ENCODE measurements at regions not wholly inside any gene's neighbourhood (a gene's known extent, or its start where the extent isn't known, plus 50 kb on each side); places are given as distances from the start of the nearest gene placed in this dataset.

DNA sequence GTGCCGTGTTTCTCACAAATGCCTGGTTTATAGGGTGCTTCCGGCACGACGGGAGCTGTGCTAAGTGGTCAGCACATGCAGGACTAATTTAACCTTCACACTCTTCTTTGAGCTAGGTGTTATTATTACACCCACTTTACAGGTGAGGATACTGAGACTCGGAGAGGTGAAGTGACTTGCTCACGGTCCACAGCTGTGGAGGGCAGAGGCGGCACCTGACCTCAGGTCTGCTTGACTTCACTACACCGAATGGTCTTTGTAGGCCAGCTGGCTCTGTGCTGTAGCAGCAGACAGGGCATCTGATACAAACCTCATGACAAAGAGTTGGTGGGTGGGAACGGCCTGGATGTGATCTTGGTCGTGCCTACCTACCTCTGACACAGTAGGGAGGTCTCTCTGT lies 102.0 kb upstream of the BOD1 start:
- H3K9me3 ChIP-seq (ENCODE audit: control insufficient read depth, low read length) = no peaks in the 10 kb centered on the region
- no peak overlapping the region for H3K27ac ChIP-seq (ENCODE audit: insufficient read depth, low read depth, low read length, poor library complexity, severe bottlenecking)
- no peaks in the 10 kb centered on the region for H3K36me3 ChIP-seq (ENCODE audit: control insufficient read depth, insufficient read depth, low read length)
- 88 to 89% methylated on average over 10 of the region's 10 CpGs for WGBS, 2 experiments
- peaks cover 5% of the 10 kb centered on the region for H3K4me1 ChIP-seq (ENCODE audit: control insufficient read depth, insufficient read depth, low read length)
- no peaks in the 10 kb centered on the region for H3K27me3 ChIP-seq (ENCODE audit: control insufficient read depth, insufficient read depth, low read length, poor library complexity, severe bottlenecking)
- H3K4me3 ChIP-seq (ENCODE audit: insufficient read depth, low read depth, low read length) = no peak overlapping the region

DNA sequence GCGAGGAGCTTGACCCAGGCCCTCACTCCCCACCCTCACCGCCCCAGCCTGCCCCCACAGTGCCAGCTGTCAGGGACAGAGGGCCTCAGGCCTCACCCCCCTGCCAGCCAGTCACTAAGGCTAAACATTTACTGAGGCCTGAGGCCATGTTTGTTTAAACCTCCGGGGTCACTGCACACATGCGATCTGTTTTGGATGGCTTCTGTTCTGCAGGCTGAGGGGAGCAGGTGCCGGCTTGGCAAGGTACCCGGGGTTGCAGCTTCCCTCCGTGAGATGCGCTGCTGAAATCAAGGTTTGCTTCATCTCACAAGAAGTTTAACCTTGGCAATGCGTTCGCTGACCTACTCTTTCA lies 103.3 kb upstream of the BOD1 start:
- Histone ChIP-seq H3K4me3 (ENCODE audit: insufficient read depth, low read depth, low read length) (no peak overlapping the region), H3K36me3 (ENCODE audit: control insufficient read depth, insufficient read depth, low read length) (no peaks in the 10 kb centered on the region), H3K27ac (ENCODE audit: insufficient read depth, low read depth, low read length, poor library complexity, severe bottlenecking) (no peak overlapping the region), H3K4me1 (ENCODE audit: control insufficient read depth, insufficient read depth, low read length) (peaks cover 5% of the 10 kb centered on the region), H3K27me3 (ENCODE audit: control insufficient read depth, insufficient read depth, low read length, poor library complexity, severe bottlenecking) (no peaks in the 10 kb centered on the region), H3K9me3 (ENCODE audit: control insufficient read depth, low read length) (no peaks in the 10 kb centered on the region)
- WGBS, 2 experiments = 71 to 74% methylated on average over 10 of the region's 10 CpGs

DNA sequence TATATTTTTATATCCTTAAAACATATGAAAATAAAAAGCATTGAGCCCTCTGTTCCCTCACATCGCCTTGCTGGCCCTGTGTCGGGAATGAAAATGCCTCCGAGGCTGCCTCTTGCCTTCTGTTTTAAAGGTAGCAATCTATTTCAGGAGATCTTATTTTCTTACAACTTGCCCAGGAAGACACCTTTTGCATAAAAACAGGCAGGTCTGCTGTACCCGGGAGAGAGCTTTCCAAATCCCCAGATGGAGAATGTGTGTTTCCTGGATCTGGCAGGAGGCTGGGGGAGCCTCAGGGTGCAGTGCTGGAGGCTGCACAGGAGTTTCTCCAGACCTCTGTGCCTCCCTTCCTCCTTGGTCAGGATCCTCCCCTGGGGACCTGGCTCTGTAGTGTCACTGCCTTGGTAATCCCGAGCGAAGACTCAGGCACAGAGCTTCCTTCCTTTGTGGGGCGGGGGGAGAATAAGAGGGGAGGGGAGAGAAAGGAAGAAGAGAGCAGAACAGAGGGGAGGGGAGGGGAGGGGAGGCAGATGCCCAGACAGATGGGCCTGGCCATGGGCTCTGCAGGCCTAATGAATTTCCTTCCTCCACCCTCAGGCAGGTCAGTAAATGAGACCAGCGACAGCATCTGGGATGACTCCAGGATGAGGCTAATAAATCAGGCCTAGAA lies 104.0 kb upstream of the BOD1 start:
- H3K27ac ChIP-seq (ENCODE audit: insufficient read depth, low read depth, low read length, poor library complexity, severe bottlenecking) = no peak overlapping the region
- no peaks in the 10 kb centered on the region for H3K27me3 ChIP-seq (ENCODE audit: control insufficient read depth, insufficient read depth, low read length, poor library complexity, severe bottlenecking)
- H3K4me1 ChIP-seq (ENCODE audit: control insufficient read depth, insufficient read depth, low read length) = peaks cover 5% of the 10 kb centered on the region
- H3K36me3 ChIP-seq (ENCODE audit: control insufficient read depth, insufficient read depth, low read length) = no peaks in the 10 kb centered on the region
- no peaks in the 10 kb centered on the region for H3K9me3 ChIP-seq (ENCODE audit: control insufficient read depth, low read length)
- H3K4me3 ChIP-seq (ENCODE audit: insufficient read depth, low read depth, low read length) = no peak overlapping the region
- 72 to 75% methylated on average over 8 of the region's 8 CpGs for WGBS, 2 experiments

DNA sequence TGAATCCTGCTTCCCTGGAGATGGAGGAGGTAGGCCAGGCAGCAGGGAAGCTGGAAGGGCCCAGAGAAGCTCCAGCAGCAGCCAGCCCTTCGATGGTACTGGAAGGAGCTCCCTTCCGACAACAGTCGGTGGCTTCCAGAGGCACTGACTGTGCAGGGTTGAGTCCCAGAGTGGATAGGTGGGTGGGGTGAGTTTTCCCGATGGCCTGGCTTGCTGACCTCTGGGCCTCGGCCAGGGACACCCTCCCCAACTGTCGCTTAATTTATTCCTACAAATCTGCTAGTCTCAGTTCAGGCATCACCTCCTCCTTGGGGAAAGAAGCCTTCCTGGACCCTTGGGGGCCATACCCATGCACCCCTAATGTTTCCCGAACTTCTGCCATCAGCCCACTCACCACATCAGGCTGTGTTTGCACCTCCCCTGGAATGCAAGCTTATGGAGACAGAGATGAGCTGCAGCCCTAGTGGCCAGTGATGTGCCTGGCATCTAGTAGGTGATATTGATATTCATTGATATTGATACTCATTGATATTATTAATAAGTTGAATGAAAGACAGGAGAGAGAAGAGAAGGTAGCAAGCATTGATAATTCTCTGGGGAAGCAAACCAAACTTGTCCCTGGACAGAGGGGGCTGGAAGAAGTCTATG lies 104.6 kb upstream of the BOD1 start:
- 90 to 93% methylated on average over 7 of the region's 7 CpGs for WGBS, 2 experiments
- Histone ChIP-seq H3K27ac (ENCODE audit: insufficient read depth, low read depth, low read length, poor library complexity, severe bottlenecking) (no peak overlapping the region), H3K27me3 (ENCODE audit: control insufficient read depth, insufficient read depth, low read length, poor library complexity, severe bottlenecking) (no peaks in the 10 kb centered on the region), H3K36me3 (ENCODE audit: control insufficient read depth, insufficient read depth, low read length) (no peaks in the 10 kb centered on the region), H3K9me3 (ENCODE audit: control insufficient read depth, low read length) (no peaks in the 10 kb centered on the region), H3K4me3 (ENCODE audit: insufficient read depth, low read depth, low read length) (no peak overlapping the region), H3K4me1 (ENCODE audit: control insufficient read depth, insufficient read depth, low read length) (peaks cover 5% of the 10 kb centered on the region)

DNA sequence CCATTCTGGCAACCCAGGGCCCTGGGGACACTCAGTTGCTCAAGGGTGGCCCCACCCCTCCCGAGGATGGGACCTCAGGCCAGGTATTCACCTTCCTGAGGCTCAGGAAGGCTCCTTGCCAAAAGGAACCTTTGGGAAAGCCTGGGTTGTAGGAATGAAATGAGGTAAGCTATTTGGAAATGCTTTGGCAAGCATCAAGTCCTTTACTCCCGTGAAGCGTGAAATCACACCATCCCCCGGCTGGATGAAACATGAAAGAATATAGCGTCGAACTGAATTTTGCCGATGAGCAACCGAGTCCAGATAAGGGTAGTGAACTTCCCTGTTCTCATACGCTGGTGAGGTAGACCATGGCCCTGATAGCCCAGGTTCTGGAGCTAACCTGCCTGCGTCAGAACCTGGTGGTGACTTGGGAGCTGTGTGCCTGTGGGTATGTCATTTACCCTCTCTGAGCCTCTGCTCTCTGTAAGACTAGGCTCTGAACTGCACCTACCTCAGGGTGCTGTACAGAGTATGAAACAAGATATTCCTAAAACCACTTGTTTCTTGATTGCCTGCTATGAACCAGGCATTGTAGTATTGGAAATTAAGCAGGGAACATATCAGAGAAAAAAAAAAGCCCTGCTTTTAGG lies 105.3 kb upstream of the BOD1 start:
- Histone ChIP-seq H3K4me3 (ENCODE audit: insufficient read depth, low read depth, low read length) (no peak overlapping the region), H3K4me1 (ENCODE audit: control insufficient read depth, insufficient read depth, low read length) (peaks cover 5% of the 10 kb centered on the region), H3K27me3 (ENCODE audit: control insufficient read depth, insufficient read depth, low read length, poor library complexity, severe bottlenecking) (no peaks in the 10 kb centered on the region), H3K36me3 (ENCODE audit: control insufficient read depth, insufficient read depth, low read length) (no peaks in the 10 kb centered on the region), H3K27ac (ENCODE audit: insufficient read depth, low read depth, low read length, poor library complexity, severe bottlenecking) (no peak overlapping the region), H3K9me3 (ENCODE audit: control insufficient read depth, low read length) (no peaks in the 10 kb centered on the region)
- 89% methylated on average over 10 of the region's 10 CpGs for whole genome bisulfite sequencing, 2 experiments

DNA sequence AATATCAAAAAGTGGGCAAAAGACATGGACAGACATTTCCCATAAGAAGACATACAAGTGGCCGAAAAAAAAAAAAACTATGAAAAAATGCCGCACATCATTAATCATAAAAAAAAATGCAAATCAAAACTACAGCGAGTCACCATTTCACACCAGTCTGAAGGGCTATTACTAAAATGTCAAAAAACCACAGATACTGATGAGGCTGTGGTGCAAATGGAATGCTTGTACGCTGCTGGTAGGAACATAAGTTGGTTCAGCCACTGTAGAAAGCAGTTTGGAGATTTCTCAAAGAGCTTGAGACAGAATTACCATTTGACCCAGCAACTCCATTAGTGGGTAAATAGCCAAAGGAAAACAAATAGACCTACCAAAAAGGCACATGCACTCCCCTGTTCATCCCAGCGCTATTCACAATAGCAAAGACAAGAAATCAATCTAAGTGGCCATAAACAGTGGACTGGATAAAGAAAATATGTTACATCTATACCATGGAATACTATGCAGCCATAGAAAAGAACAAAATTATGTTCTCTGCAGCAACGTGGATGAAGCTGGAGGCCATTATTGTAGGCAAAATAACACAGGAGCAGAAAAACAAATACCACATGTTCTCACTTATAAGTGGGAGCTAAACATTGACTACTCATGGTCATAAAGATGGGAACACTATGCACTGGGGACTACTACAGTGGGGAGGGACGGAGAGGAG lies 110.6 kb upstream of the BOD1 start:
- H3K36me3 ChIP-seq (ENCODE audit: control insufficient read depth, insufficient read depth, low read length) = no peaks in the 10 kb centered on the region
- no peaks in the 10 kb centered on the region for H3K4me1 ChIP-seq (ENCODE audit: control insufficient read depth, insufficient read depth, low read length)
- no peaks in the 10 kb centered on the region for H3K27me3 ChIP-seq (ENCODE audit: control insufficient read depth, insufficient read depth, low read length, poor library complexity, severe bottlenecking)
- no peak overlapping the region for H3K27ac ChIP-seq (ENCODE audit: insufficient read depth, low read depth, low read length, poor library complexity, severe bottlenecking)
- no peaks in the 10 kb centered on the region for H3K9me3 ChIP-seq (ENCODE audit: control insufficient read depth, low read length)
- 81 to 86% methylated on average over 6 to 7 of the region's 7 CpGs for WGBS, 2 experiments
- no peak overlapping the region for H3K4me3 ChIP-seq (ENCODE audit: insufficient read depth, low read depth, low read length)

DNA sequence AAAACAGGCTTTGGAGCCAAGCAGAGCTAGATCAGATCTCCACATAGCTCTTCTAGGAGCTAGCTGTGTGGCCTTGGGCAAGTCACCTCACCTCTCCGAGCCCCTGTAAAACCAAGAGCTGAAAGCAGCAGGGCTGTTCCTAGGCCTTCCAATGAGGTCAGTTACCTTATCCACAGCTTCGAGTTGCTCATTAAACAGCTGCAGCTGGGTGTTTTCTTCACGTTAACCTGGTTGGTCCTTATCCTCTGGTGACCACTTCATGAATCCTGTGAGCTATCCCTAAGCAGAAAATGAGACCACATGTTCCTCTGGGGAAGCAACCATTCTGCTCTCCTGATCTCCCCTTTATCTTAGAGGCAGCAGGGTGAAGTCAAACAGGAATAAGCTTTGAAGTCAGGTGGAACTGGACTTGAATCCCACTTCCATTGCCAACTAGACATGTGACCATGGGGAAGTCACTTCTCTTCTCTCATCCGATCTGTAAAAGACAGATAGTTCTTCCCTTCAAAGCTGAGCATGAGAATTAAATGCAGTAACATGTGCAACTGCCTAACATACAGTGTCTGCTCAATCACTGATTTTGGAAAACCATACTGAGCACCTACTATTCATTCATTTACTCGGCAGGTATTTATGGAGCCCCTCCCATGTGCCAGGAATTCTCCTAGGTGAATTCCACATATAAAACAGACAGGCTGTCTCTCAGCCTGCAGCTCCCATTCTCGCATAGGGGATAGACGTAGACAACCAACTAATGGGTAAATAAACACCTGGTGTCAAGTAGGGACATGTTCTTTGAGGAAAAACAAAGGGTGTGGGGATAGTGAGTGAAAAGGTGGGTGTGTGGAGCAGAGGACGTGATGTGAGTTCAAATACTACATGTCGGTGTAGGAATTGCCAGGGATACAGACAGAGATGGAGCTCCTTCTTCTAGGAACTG lies 111.7 kb upstream of the BOD1 start:
- Histone ChIP-seq H3K27ac (ENCODE audit: insufficient read depth, low read depth, low read length, poor library complexity, severe bottlenecking) (no peak overlapping the region), H3K27me3 (ENCODE audit: control insufficient read depth, insufficient read depth, low read length, poor library complexity, severe bottlenecking) (no peaks in the 10 kb centered on the region), H3K36me3 (ENCODE audit: control insufficient read depth, insufficient read depth, low read length) (no peaks in the 10 kb centered on the region), H3K9me3 (ENCODE audit: control insufficient read depth, low read length) (no peaks in the 10 kb centered on the region), H3K4me3 (ENCODE audit: insufficient read depth, low read depth, low read length) (no peak overlapping the region), H3K4me1 (ENCODE audit: control insufficient read depth, insufficient read depth, low read length) (no peaks in the 10 kb centered on the region)
- 89 to 91% methylated on average over 9 of the region's 9 CpGs for WGBS, 2 experiments

DNA sequence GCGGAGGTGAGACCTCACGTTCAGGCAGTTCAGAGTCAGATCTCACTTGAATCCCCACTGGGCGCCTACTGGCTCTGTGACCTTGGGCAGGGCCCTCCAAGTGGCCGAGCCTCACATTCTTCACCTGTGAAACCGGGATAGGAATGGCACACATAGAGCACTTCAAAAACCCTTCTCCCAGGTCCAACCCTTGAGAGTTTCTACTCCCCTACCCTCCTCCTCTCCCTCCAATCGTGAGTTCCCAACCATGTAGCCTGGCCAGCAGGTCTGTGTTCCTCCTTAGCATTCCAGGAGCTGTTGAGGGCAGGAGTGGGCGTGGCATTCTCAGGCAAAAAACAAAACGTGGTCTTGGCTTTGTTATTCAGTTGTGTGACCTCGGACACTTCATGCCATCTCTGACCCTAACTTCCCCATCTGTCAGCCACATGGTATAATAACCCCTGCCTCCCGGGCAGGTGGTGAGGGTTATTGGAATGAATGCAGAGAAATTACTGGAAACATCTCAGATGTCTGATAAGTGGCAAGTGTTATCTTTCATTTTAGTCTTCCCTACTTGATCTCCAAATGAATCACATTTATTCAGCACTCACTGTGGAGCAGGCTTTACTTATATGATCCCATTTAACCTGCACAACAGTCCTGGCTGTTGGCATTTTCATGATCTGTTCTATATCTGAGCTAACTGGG lies 112.8 kb upstream of the BOD1 start:
- H3K4me1 ChIP-seq (ENCODE audit: control insufficient read depth, insufficient read depth, low read length) = no peaks in the 10 kb centered on the region
- H3K4me3 ChIP-seq (ENCODE audit: insufficient read depth, low read depth, low read length) = no peak overlapping the region
- no peaks in the 10 kb centered on the region for H3K36me3 ChIP-seq (ENCODE audit: control insufficient read depth, insufficient read depth, low read length)
- 66 to 70% methylated on average over 9 to 10 of the region's 10 CpGs for WGBS, 2 experiments
- no peak overlapping the region for H3K27ac ChIP-seq (ENCODE audit: insufficient read depth, low read depth, low read length, poor library complexity, severe bottlenecking)
- no peaks in the 10 kb centered on the region for H3K27me3 ChIP-seq (ENCODE audit: control insufficient read depth, insufficient read depth, low read length, poor library complexity, severe bottlenecking)
- no peaks in the 10 kb centered on the region for H3K9me3 ChIP-seq (ENCODE audit: control insufficient read depth, low read length)

DNA sequence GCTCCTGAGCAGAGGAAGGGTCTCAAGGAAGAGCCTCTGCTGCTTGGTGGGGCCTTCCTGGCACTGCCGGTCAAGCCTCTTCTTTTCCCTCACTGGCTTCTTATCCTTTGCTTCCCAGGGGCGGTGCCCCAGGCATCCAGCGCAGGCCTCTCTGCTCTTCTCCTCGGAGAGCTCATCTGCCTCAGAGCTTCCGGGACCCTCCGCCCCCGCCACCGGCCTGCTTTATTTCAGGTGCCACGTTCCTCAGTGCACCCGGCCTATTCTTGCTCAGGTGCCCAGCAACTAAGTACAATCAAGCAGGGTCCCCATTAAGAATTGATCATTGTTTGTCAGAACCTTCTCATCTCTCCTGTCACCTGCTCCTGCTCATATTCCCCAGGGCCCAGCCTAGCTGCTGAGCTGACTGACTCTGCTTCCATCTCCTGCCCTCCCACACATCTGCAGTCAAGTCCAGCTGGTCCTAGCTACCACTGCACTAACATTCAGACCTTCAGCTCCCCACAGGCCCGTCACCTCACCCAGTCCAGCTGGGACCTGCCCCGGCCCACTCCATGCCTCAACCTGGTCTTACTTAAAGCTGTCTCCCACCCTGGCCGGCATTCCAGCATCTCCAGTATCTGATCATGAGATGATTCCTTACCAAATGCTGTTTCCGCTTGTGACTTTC lies 114.3 kb upstream of the BOD1 start:
- no peaks in the 10 kb centered on the region for H3K27me3 ChIP-seq (ENCODE audit: control insufficient read depth, insufficient read depth, low read length, poor library complexity, severe bottlenecking)
- WGBS, 2 experiments = 91 to 94% methylated on average over 14 of the region's 14 CpGs
- H3K9me3 ChIP-seq (ENCODE audit: control insufficient read depth, low read length) = no peaks in the 10 kb centered on the region
- no peaks in the 10 kb centered on the region for H3K36me3 ChIP-seq (ENCODE audit: control insufficient read depth, insufficient read depth, low read length)
- H3K4me3 ChIP-seq (ENCODE audit: insufficient read depth, low read depth, low read length) = no peak overlapping the region
- H3K27ac ChIP-seq (ENCODE audit: insufficient read depth, low read depth, low read length, poor library complexity, severe bottlenecking) = no peak overlapping the region
- no peaks in the 10 kb centered on the region for H3K4me1 ChIP-seq (ENCODE audit: control insufficient read depth, insufficient read depth, low read length)
